SK-N-SH (cell line): ENCODE measurements at regions not wholly inside any gene's neighbourhood (a gene's known extent, or its start where the extent isn't known, plus 50 kb on each side); places are given as distances from the start of the nearest gene placed in this dataset.

Experiments
- CTCF ChIA-PET: fragments of 300-600, 350-600 bp; formaldehyde crosslinking; extraction: SDS; loops from one replicate; lab custom pipeline; 2021; lab: Yijun Ruan, JAX
- POLR2A ChIA-PET: fragments of 350-600 bp; sonication (Branson Sonifier 250); formaldehyde crosslinking; extraction: SDS; loops from one replicate; lab custom pipeline; 2020; ENCODE audit warnings: antibody characterized with exemption, inconsistent platforms; lab: Yijun Ruan, JAX
- DNase-seq: peaks from one replicate; pipeline ENCODE4 v3.0.0; 2012
- H2AFZ ChIP-seq: fragments of 200-600 bp; sonication (generic); 2 replicates; pipeline ENCODE4 v1.8.1; 2016; ENCODE audit warnings: antibody characterized with exemption, mild to moderate bottlenecking, low read depth
- H3F3A ChIP-seq: fragments of 200-600 bp; sonication (generic); replicated peaks from 2 replicates; pipeline ENCODE3; 2016; ENCODE audit warnings: antibody characterized with exemption, mild to moderate bottlenecking; ENCODE audit not compliant: insufficient read depth
- H3K27ac ChIP-seq, 2 experiments: fragments of 200-500 bp in 1 of 2; fragments of 200-600 bp in 1 of 2; sonication (Bioruptor generic) in 1 of 2; sonication (generic), shearing (Covaris generic) in 1 of 2; 2 replicates each; pipeline versions ENCODE4 v1.5.1 to v1.6.1; 2014 to 2016; ENCODE audit warnings: low read depth in 2 of 2, inconsistent platforms in 1 of 2, low read length in 1 of 2, mild to moderate bottlenecking in 1 of 2, mixed read lengths in 1 of 2
- H3K27me3 ChIP-seq: fragments of 200-600 bp; sonication (generic), shearing (Covaris generic); 2 replicates; pipeline ENCODE4 v1.6.1; 2016; ENCODE audit warnings: mixed run types; ENCODE audit not compliant: insufficient read depth
- H3K36me3 ChIP-seq, 2 experiments: fragments of 200-500 bp in 1 of 2; fragments of 200-600 bp in 1 of 2; sonication (Bioruptor generic) in 1 of 2; sonication (generic) in 1 of 2; replicated peaks in 1 of 2; 2 replicates each; pipeline versions ENCODE3 to v1.5.1; 2014 to 2016; ENCODE audit warnings: low read length in 1 of 2, mild to moderate bottlenecking in 1 of 2; ENCODE audit not compliant: insufficient read depth in 2 of 2, control insufficient read depth in 1 of 2
- H3K4me1 ChIP-seq, 2 experiments: fragments of 200-500 bp in 1 of 2; fragments of 200-600 bp in 1 of 2; sonication (Bioruptor generic) in 1 of 2; sonication (generic), shearing (Covaris generic) in 1 of 2; 2 replicates each; pipeline versions ENCODE4 v1.5.1 to v1.6.1; 2014 to 2016; ENCODE audit warnings: low read depth in 1 of 2, low read length in 1 of 2, mixed run types in 1 of 2; ENCODE audit not compliant: insufficient read depth in 2 of 2, control insufficient read depth in 1 of 2
- H3K4me2 ChIP-seq: fragments of 200-600 bp; sonication (generic), shearing (Covaris generic); 2 replicates; pipeline ENCODE4 v1.6.1; 2017; ENCODE audit warnings: mixed run types
- H3K4me3 ChIP-seq, 2 experiments: fragments of 200-500 bp in 1 of 2; fragments of 200-600 bp in 1 of 2; sonication (Bioruptor generic) in 1 of 2; sonication (generic), shearing (Covaris generic) in 1 of 2; 2 replicates each; pipeline versions ENCODE4 v1.5.1 to v1.8.1; 2014 to 2016; ENCODE audit warnings: low read depth in 2 of 2, inconsistent platforms in 1 of 2, low read length in 1 of 2, mild to moderate bottlenecking in 1 of 2, mixed read lengths in 1 of 2, moderate library complexity in 1 of 2
- H3K79me2 ChIP-seq: fragments of 200-600 bp; sonication (generic); 2 replicates; pipeline ENCODE4 v1.8.1; 2017; ENCODE audit warnings: mild to moderate bottlenecking; ENCODE audit not compliant: insufficient read depth
- H3K9ac ChIP-seq: fragments of 200-600 bp; sonication (generic); 2 replicates; pipeline ENCODE4 v1.6.1; 2017; ENCODE audit warnings: mixed run types
- H3K9me2 ChIP-seq: fragments of 200-600 bp; sonication (generic); 2 replicates; pipeline ENCODE4 v1.6.1; 2017; ENCODE audit warnings: mixed run types
- H3K9me3 ChIP-seq: fragments of 200-600 bp; sonication (generic); 2 replicates; pipeline ENCODE4 v1.6.1; 2017; ENCODE audit warnings: mixed run types, mild to moderate bottlenecking, moderate library complexity
- H4K20me1 ChIP-seq: fragments of 200-600 bp; sonication (generic); 2 replicates; pipeline ENCODE4 v1.6.1; 2017; ENCODE audit warnings: mild to moderate bottlenecking, mixed run types; ENCODE audit not compliant: insufficient read depth
- CHD2 ChIP-seq: fragments of 150-350 bp; IDR thresholded peaks from 2 replicates; pipeline ENCODE4 v1.6.1; 2018; ENCODE audit warnings: low read length; ENCODE audit not compliant: partially characterized antibody
- EP300 ChIP-seq, 2 experiments: IDR thresholded peaks; 2 replicates each; pipeline versions ENCODE4 v1.4.0 to v1.6.1; 2012; ENCODE audit warnings: borderline replicate concordance in 1 of 2, low read depth in 1 of 2, low read length in 1 of 2
- FOXJ3 ChIP-seq: sonication (generic); formaldehyde crosslinking; IDR thresholded peaks from 2 replicates; pipeline ENCODE4 v1.5.1; 2020; ENCODE audit warnings: mild to moderate bottlenecking, missing genetic modification reagents
- JUND ChIP-seq: IDR thresholded peaks from 2 replicates; pipeline ENCODE4 v1.4.0; 2012
- NFIC ChIP-seq: IDR thresholded peaks from 2 replicates; pipeline ENCODE4 v1.4.0; 2012; ENCODE audit warnings: borderline replicate concordance
- NRF1 ChIP-seq: IDR thresholded peaks from 2 replicates; pipeline ENCODE4 v1.6.1; 2012; ENCODE audit warnings: low read depth, mild to moderate bottlenecking, low read length
- RXRA ChIP-seq: IDR thresholded peaks from 2 replicates; pipeline ENCODE4 v1.4.0; 2012; ENCODE audit warnings: low read depth, mild to moderate bottlenecking, borderline replicate concordance
- SMC3 ChIP-seq: IDR thresholded peaks from 2 replicates; pipeline ENCODE4 v1.6.1; 2012; ENCODE audit warnings: low read depth, low read length, improper control_type of control experiment
- WGBS: methylation state at CpG from one replicate; pipeline ENCODE4 v1.1.6; 2017; ENCODE audit warnings: low lambda C conversion rate; 5-methylcytosine and 5-hydroxymethylcytosine counted together
- TF ChIP-seq, protein P1 (sequence below): IDR thresholded peaks from 2 replicates; pipeline ENCODE4; 2012
- TF ChIP-seq, protein P2 (sequence below): fragments of 150-350 bp; IDR thresholded peaks from 2 replicates; pipeline ENCODE4 v1.6.1; 2017; ENCODE audit warnings: antibody characterized with exemption, low read length, low read depth, borderline replicate concordance
- TF ChIP-seq, protein P3 (sequence below): fragments of 150-350 bp; IDR thresholded peaks from 2 replicates; pipeline ENCODE4 v1.6.1; 2016; ENCODE audit warnings: mild to moderate bottlenecking, low read depth, low read length
- TF ChIP-seq, protein P4 (sequence below): IDR thresholded peaks from 2 replicates; pipeline ENCODE4 v1.6.1; 2012; ENCODE audit warnings: mild to moderate bottlenecking, low read depth, low read length, moderate library complexity
- TF ChIP-seq, protein P5 (sequence below): fragments of 200-600 bp; sonication (generic); IDR thresholded peaks from 2 replicates; pipeline ENCODE4 v1.6.1; 2017; ENCODE audit warnings: antibody characterized with exemption, mild to moderate bottlenecking, moderate library complexity

DNA sequence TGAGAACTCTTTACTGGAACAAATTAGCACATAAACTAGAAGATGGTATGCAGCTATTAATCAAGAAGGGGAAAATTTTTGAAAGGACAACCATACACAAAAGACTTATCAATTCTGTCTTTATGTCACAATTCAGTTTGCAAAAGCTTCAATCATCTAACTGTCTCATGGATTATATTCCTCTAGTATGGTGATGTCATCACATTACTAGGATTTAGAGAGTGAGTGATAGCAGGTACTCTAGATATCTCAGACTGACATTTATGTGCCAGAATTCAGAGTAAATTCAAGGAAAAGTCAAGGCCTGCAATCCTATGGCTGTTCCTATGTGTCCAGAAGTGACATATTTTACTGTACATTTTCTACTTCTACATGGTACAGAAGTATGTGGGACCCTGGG is 318.9 kb upstream of the GRAMD2B start:
- no peaks in the 10 kb centered on the region for H3K9me3 ChIP-seq
- no peak overlapping the region for H3K4me2 ChIP-seq
- TF ChIP-seq NRF1: no peak
- no peaks in the 10 kb centered on the region for H3F3A ChIP-seq
- no peaks in the 10 kb centered on the region for H4K20me1 ChIP-seq
- H3K9ac ChIP-seq: no peak overlapping the region
- no peak for DNase-seq
- POLR2A ChIA-PET: no interaction called here
- H3K4me3 ChIP-seq: no peak overlapping the region
- H3K9me2 ChIP-seq: no peaks in the 10 kb centered on the region
- H3K27me3 ChIP-seq: no peaks in the 10 kb centered on the region
- no peak overlapping the region for H2AFZ ChIP-seq
- CTCF ChIA-PET: no interaction called here
- no peaks in the 10 kb centered on the region for H3K79me2 ChIP-seq
- peaks cover 0 to 13% of the 10 kb centered on the region in 2 experiments; a peak in 2 of 4 replicates for H3K4me1 ChIP-seq
- no peak overlapping the region for H3K27ac ChIP-seq
- no peaks in the 10 kb centered on the region for H3K36me3 ChIP-seq

DNA sequence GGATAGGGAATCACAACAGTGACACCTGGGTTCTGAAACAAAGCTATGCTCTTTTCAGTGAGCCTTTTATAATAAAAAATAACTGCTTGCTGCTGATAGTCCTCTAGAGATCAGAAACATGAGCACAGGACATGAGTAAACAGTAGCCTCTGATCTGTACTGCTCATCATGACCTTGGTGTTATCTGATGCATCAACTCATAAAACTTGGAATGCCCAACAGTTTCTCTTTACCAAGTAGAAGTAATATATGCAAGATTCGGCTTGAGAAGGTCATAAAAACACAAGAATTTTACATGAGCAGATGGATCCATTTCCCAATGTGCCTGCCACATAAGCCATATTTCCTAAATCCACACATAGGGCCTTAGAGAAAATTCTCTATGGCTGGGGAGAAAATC is 318.3 kb upstream of the GRAMD2B start:
- H3K9me3 ChIP-seq: no peaks in the 10 kb centered on the region
- H4K20me1 ChIP-seq: no peaks in the 10 kb centered on the region
- H3K27me3 ChIP-seq: no peaks in the 10 kb centered on the region
- TF ChIP-seq, protein P1, sequence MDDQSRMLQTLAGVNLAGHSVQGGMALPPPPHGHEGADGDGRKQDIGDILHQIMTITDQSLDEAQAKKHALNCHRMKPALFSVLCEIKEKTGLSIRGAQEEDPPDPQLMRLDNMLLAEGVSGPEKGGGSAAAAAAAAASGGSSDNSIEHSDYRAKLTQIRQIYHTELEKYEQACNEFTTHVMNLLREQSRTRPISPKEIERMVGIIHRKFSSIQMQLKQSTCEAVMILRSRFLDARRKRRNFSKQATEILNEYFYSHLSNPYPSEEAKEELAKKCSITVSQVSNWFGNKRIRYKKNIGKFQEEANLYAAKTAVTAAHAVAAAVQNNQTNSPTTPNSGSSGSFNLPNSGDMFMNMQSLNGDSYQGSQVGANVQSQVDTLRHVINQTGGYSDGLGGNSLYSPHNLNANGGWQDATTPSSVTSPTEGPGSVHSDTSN: no peak
- TF ChIP-seq RXRA (no peak), JUND (no peak)
- H3K9me2 ChIP-seq: no peaks in the 10 kb centered on the region
- CTCF ChIA-PET: no interaction called here
- H3K79me2 ChIP-seq: no peaks in the 10 kb centered on the region
- no peak overlapping the region for H2AFZ ChIP-seq
- H3K4me2 ChIP-seq: no peak overlapping the region
- WGBS: no CpG with 5 or more reads among the region's 1 CpG
- H3K9ac ChIP-seq: no peak overlapping the region
- H3K4me3 ChIP-seq: no peak overlapping the region
- H3K36me3 ChIP-seq: no peaks in the 10 kb centered on the region
- H3K27ac ChIP-seq: no peak overlapping the region; a peak in 1 of 4 replicates
- POLR2A ChIA-PET: no interaction called here
- DNase-seq: no peak
- peaks cover 0 to 10% of the 10 kb centered on the region in 2 experiments; a peak in 2 of 4 replicates for H3K4me1 ChIP-seq
- H3F3A ChIP-seq: no peaks in the 10 kb centered on the region

DNA sequence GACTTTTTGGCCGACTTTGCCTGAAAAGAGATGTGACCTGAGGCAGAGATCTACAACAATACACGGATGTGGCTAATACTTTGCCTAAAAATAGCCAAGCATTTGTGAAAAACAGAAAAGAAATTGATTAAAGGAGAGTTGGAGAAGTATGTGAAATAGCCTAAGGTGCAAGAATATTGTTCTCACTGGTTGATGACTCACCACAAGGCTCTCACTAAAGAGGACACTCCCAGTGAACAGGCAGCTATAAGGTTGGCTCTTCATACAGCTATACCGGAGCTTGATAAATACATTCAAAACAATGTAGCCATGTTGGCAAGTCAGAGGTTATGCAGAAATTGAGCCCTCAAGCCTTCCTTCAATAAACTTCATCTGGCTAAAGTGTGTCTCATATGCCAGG is 317.2 kb upstream of the GRAMD2B start:
- CTCF ChIA-PET: no interaction called here
- 68% methylated on average over 3 of the region's 3 CpGs for WGBS
- TF ChIP-seq EP300 (IDR thresholded peaks at IDR 0.05; ENCODE audit: borderline replicate concordance in 1 of 2, low read depth in 1 of 2, low read length in 1 of 2) (no peak), NFIC (no peak), SMC3 (no peak), NRF1 (no peak), FOXJ3 (CRISPR knock-in tag) (no peak), RXRA (no peak), CHD2 (no peak)
- TF ChIP-seq, protein P2, sequence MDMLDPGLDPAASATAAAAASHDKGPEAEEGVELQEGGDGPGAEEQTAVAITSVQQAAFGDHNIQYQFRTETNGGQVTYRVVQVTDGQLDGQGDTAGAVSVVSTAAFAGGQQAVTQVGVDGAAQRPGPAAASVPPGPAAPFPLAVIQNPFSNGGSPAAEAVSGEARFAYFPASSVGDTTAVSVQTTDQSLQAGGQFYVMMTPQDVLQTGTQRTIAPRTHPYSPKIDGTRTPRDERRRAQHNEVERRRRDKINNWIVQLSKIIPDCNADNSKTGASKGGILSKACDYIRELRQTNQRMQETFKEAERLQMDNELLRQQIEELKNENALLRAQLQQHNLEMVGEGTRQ: no peak
- TF ChIP-seq, protein P3, sequence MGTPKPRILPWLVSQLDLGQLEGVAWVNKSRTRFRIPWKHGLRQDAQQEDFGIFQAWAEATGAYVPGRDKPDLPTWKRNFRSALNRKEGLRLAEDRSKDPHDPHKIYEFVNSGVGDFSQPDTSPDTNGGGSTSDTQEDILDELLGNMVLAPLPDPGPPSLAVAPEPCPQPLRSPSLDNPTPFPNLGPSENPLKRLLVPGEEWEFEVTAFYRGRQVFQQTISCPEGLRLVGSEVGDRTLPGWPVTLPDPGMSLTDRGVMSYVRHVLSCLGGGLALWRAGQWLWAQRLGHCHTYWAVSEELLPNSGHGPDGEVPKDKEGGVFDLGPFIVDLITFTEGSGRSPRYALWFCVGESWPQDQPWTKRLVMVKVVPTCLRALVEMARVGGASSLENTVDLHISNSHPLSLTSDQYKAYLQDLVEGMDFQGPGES: no peak
- TF ChIP-seq, protein P4, sequence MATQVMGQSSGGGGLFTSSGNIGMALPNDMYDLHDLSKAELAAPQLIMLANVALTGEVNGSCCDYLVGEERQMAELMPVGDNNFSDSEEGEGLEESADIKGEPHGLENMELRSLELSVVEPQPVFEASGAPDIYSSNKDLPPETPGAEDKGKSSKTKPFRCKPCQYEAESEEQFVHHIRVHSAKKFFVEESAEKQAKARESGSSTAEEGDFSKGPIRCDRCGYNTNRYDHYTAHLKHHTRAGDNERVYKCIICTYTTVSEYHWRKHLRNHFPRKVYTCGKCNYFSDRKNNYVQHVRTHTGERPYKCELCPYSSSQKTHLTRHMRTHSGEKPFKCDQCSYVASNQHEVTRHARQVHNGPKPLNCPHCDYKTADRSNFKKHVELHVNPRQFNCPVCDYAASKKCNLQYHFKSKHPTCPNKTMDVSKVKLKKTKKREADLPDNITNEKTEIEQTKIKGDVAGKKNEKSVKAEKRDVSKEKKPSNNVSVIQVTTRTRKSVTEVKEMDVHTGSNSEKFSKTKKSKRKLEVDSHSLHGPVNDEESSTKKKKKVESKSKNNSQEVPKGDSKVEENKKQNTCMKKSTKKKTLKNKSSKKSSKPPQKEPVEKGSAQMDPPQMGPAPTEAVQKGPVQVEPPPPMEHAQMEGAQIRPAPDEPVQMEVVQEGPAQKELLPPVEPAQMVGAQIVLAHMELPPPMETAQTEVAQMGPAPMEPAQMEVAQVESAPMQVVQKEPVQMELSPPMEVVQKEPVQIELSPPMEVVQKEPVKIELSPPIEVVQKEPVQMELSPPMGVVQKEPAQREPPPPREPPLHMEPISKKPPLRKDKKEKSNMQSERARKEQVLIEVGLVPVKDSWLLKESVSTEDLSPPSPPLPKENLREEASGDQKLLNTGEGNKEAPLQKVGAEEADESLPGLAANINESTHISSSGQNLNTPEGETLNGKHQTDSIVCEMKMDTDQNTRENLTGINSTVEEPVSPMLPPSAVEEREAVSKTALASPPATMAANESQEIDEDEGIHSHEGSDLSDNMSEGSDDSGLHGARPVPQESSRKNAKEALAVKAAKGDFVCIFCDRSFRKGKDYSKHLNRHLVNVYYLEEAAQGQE: no peak
- TF ChIP-seq, protein P5, sequence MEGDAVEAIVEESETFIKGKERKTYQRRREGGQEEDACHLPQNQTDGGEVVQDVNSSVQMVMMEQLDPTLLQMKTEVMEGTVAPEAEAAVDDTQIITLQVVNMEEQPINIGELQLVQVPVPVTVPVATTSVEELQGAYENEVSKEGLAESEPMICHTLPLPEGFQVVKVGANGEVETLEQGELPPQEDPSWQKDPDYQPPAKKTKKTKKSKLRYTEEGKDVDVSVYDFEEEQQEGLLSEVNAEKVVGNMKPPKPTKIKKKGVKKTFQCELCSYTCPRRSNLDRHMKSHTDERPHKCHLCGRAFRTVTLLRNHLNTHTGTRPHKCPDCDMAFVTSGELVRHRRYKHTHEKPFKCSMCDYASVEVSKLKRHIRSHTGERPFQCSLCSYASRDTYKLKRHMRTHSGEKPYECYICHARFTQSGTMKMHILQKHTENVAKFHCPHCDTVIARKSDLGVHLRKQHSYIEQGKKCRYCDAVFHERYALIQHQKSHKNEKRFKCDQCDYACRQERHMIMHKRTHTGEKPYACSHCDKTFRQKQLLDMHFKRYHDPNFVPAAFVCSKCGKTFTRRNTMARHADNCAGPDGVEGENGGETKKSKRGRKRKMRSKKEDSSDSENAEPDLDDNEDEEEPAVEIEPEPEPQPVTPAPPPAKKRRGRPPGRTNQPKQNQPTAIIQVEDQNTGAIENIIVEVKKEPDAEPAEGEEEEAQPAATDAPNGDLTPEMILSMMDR: no peak

More for the DNA sequence above, 317.2 kb upstream of the GRAMD2B start:
- no peak overlapping the region for H3K9ac ChIP-seq
- H3K27ac ChIP-seq: no peak overlapping the region
- no peaks in the 10 kb centered on the region for H3K36me3 ChIP-seq
- H2AFZ ChIP-seq: no peak overlapping the region
- H3K4me3 ChIP-seq: no peak overlapping the region
- POLR2A ChIA-PET: no interaction called here
- H3K79me2 ChIP-seq: no peaks in the 10 kb centered on the region
- H3K27me3 ChIP-seq: no peaks in the 10 kb centered on the region
- no peak for DNase-seq
- peaks cover 0 to under 1% of the 10 kb centered on the region in 2 experiments; a peak in 1 of 4 replicates for H3K4me1 ChIP-seq
- H4K20me1 ChIP-seq: no peaks in the 10 kb centered on the region
- H3F3A ChIP-seq: no peaks in the 10 kb centered on the region
- H3K4me2 ChIP-seq: no peak overlapping the region
- H3K9me2 ChIP-seq: no peaks in the 10 kb centered on the region
- H3K9me3 ChIP-seq: no peaks in the 10 kb centered on the region
